ENCODE measurements at regions not wholly inside any gene's neighbourhood (a gene's known extent, or its start where the extent isn't known, plus 50 kb on each side); places are given as distances from the start of the nearest gene placed in this dataset.

DNA sequence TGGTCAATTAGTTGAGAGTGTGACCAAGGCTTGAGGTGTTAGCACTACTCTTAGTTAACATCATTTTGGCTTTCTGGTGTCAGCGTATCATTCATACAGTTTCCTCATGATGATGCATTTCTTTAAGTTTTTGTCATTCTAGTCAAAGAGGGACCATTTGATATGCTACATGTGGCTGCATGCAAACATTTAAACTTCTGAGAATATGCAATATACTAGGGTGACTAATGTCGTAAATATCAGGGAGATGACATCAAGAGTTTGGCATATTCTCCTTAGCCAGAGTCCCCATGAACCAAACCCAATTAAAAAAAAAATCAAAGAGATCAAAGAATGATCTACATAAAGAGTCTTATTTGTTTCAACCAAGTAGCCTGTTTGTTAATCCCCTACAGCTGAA, 537.4 kb upstream of the PCDH7 start:
- TF ChIP-seq CTCF (IDR thresholded peaks at IDR 0.05) (no peak), POLR2A (IDR thresholded peaks at IDR 0.05) (no peak), POLR2AphosphoS5 (IDR thresholded peaks at IDR 0.05) (no peak), EP300 (IDR thresholded peaks at IDR 0.05) (no peak)

All from suprapubic skin (tissue), 4 donors.